ENCODE measurements at regions not wholly inside any gene's neighbourhood (a gene's known extent, or its start where the extent isn't known, plus 50 kb on each side); places are given as distances from the start of the nearest gene placed in this dataset.

GRCh38 chr4:184884883-184885282 lies 59.1 kb upstream of the ACSL1 start (continued):
- TF ChIP-seq, protein P1, sequence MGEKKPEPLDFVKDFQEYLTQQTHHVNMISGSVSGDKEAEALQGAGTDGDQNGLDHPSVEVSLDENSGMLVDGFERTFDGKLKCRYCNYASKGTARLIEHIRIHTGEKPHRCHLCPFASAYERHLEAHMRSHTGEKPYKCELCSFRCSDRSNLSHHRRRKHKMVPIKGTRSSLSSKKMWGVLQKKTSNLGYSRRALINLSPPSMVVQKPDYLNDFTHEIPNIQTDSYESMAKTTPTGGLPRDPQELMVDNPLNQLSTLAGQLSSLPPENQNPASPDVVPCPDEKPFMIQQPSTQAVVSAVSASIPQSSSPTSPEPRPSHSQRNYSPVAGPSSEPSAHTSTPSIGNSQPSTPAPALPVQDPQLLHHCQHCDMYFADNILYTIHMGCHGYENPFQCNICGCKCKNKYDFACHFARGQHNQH (CRISPR knock-in tag; IDR thresholded peaks at IDR 0.05), result peak; percentile 51; the same call in 1 of the 2 replicates
- TF ChIP-seq TCF12 (IDR thresholded peaks at IDR 0.05) (no peak), TCF12 (CRISPR knock-in tag; IDR thresholded peaks at IDR 0.05) (no peak), CSRNP2 (CRISPR knock-in tag; conservative IDR thresholded peaks at IDR 0.05; ENCODE audit: low read depth) (no peak), ZNF660 (CRISPR knock-in tag; IDR thresholded peaks at IDR 0.05; ENCODE audit: borderline replicate concordance, low read depth) (no peak), ZNF768 (CRISPR knock-in tag; IDR thresholded peaks at IDR 0.05) (no peak), ZNF12 (CRISPR knock-in tag; IDR thresholded peaks at IDR 0.05) (no peak), USF2 (IDR thresholded peaks at IDR 0.05; ENCODE audit: low read depth, low read length) (no peak), USF2 (CRISPR knock-in tag; IDR thresholded peaks at IDR 0.05; ENCODE audit: borderline replicate concordance) (peak; percentile 41; the same call in 1 of the 2 replicates), ZNF121 (CRISPR knock-in tag; IDR thresholded peaks at IDR 0.05) (no peak), ASH2L (IDR thresholded peaks at IDR 0.05; ENCODE audit: insufficient read length, low read depth, low read length) (peak; percentile 46), NR2F1 (CRISPR knock-in tag; IDR thresholded peaks at IDR 0.05) (peak; percentile 76 to 86), HNRNPUL1 (IDR thresholded peaks at IDR 0.05; ENCODE audit: low read depth, low read length) (no peak), XBP1 (CRISPR knock-in tag; IDR thresholded peaks at IDR 0.05) (no peak), RXRA (CRISPR knock-in tag; IDR thresholded peaks at IDR 0.05) (peak; percentile 72; the same call in 1 of the 2 replicates), TSC22D2 (CRISPR knock-in tag; IDR thresholded peaks at IDR 0.05; ENCODE audit: borderline replicate concordance) (0 out of 2 replicates have a peak, but pooled peaks have one; percentile 24)
- TF ChIP-seq, protein P2, sequence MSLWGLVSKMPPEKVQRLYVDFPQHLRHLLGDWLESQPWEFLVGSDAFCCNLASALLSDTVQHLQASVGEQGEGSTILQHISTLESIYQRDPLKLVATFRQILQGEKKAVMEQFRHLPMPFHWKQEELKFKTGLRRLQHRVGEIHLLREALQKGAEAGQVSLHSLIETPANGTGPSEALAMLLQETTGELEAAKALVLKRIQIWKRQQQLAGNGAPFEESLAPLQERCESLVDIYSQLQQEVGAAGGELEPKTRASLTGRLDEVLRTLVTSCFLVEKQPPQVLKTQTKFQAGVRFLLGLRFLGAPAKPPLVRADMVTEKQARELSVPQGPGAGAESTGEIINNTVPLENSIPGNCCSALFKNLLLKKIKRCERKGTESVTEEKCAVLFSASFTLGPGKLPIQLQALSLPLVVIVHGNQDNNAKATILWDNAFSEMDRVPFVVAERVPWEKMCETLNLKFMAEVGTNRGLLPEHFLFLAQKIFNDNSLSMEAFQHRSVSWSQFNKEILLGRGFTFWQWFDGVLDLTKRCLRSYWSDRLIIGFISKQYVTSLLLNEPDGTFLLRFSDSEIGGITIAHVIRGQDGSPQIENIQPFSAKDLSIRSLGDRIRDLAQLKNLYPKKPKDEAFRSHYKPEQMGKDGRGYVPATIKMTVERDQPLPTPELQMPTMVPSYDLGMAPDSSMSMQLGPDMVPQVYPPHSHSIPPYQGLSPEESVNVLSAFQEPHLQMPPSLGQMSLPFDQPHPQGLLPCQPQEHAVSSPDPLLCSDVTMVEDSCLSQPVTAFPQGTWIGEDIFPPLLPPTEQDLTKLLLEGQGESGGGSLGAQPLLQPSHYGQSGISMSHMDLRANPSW (CRISPR knock-in tag; IDR thresholded peaks at IDR 0.05; ENCODE audit: borderline replicate concordance), result no peak
- TF ChIP-seq, protein P3, sequence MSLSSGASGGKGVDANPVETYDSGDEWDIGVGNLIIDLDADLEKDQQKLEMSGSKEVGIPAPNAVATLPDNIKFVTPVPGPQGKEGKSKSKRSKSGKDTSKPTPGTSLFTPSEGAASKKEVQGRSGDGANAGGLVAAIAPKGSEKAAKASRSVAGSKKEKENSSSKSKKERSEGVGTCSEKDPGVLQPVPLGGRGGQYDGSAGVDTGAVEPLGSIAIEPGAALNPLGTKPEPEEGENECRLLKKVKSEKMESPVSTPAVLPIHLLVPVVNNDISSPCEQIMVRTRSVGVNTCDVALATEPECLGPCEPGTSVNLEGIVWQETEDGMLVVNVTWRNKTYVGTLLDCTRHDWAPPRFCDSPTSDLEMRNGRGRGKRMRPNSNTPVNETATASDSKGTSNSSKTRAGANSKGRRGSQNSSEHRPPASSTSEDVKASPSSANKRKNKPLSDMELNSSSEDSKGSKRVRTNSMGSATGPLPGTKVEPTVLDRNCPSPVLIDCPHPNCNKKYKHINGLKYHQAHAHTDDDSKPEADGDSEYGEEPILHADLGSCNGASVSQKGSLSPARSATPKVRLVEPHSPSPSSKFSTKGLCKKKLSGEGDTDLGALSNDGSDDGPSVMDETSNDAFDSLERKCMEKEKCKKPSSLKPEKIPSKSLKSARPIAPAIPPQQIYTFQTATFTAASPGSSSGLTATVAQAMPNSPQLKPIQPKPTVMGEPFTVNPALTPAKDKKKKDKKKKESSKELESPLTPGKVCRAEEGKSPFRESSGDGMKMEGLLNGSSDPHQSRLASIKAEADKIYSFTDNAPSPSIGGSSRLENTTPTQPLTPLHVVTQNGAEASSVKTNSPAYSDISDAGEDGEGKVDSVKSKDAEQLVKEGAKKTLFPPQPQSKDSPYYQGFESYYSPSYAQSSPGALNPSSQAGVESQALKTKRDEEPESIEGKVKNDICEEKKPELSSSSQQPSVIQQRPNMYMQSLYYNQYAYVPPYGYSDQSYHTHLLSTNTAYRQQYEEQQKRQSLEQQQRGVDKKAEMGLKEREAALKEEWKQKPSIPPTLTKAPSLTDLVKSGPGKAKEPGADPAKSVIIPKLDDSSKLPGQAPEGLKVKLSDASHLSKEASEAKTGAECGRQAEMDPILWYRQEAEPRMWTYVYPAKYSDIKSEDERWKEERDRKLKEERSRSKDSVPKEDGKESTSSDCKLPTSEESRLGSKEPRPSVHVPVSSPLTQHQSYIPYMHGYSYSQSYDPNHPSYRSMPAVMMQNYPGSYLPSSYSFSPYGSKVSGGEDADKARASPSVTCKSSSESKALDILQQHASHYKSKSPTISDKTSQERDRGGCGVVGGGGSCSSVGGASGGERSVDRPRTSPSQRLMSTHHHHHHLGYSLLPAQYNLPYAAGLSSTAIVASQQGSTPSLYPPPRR (CRISPR knock-in tag; IDR thresholded peaks at IDR 0.05; ENCODE audit: borderline replicate concordance), result peak; percentile 59; the same call in 1 of the 2 replicates

Data from HepG2 (cell line).